Muscle of back (tissue), 3 donors: ENCODE measurements at regions not wholly inside any gene's neighbourhood (a gene's known extent, or its start where the extent isn't known, plus 50 kb on each side); places are given as distances from the start of the nearest gene placed in this dataset.
"Not testable (repeated sequence)": the region's sequence is repeated elsewhere in the genome, so short reads cannot be mapped to it uniquely, and the experiment has no call there.

Experiments used
- DNase-seq, 3 donors: peaks; one replicate each; pipeline versions ENCODE4 v3.0.0 to v3.0.0-alpha.2; 2013

- DNase-seq = no peak
These were observed 140.8 kb downstream of the HMHB1 start for GRCh38 chr5:143952809-143953208.

- no peak for DNase-seq
These were observed 141.9 kb downstream of the HMHB1 start for GRCh38 chr5:143953851-143954250.

GRCh38 chr5:143955141-143955540 lies 143.2 kb downstream of the HMHB1 start:
- DNase-seq = peak; percentile 58 to 89 (median 76)

GRCh38 chr5:143957455-143957854 lies 145.5 kb downstream of the HMHB1 start:
- DNase-seq = no peak

DNA sequence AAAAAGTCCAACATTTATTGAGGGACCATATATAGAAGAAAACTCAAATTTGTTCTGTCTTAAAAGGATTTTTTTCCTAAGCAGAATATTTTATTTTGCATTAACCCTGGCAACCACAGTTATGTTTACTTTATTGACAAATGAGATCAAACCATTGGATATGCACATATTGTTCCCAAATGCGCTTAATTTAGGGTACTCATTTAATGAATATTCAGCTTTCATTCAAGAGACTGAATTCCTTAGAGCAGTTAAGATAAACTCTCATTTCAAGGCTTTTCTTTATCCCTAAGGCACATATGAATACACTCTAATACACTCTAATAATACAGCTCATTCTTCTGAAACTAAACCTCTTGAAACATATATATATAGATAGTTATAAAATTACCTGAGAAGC lies 150.2 kb downstream of the HMHB1 start:
- no peak for DNase-seq

DNA sequence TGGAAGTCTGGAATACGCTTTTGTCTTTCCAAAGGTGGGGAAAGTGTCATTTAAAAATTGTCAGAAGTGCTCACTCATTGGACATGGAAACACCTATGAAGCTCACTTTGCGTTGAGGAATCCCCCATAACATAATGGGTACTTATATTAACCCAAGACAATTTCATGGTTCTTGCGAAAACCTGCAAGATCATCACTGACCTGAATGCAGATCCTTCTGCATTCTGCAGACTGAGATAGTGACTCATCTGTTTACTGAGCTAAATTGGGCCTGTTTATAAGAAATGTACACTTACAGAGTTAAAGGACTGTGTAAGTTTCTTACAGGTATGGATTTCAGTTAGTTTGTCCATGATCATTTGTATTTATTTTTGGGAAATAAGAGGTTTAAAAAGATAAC lies 153.0 kb downstream of the HMHB1 start:
- no peak for DNase-seq

DNA sequence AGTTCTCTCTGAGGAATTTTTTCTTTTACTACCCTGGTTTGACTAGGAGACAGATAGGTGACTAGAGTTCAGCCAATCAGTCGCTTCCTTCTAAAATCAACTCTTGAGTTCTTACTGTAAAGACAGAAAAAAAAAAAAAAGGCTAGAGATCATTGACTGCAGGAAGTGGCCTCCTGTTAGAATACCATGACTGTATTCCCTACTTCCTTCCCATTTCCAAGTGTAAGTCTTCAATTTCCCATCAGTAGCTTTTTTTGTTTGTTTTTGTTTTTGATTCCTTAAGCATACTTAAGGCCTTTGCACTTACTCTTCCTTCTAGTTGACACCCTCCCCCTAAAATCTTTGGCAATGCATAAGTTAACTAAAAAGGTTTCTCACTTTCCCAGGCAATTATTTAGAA lies 154.3 kb downstream of the HMHB1 start:
- no peak for DNase-seq

DNA sequence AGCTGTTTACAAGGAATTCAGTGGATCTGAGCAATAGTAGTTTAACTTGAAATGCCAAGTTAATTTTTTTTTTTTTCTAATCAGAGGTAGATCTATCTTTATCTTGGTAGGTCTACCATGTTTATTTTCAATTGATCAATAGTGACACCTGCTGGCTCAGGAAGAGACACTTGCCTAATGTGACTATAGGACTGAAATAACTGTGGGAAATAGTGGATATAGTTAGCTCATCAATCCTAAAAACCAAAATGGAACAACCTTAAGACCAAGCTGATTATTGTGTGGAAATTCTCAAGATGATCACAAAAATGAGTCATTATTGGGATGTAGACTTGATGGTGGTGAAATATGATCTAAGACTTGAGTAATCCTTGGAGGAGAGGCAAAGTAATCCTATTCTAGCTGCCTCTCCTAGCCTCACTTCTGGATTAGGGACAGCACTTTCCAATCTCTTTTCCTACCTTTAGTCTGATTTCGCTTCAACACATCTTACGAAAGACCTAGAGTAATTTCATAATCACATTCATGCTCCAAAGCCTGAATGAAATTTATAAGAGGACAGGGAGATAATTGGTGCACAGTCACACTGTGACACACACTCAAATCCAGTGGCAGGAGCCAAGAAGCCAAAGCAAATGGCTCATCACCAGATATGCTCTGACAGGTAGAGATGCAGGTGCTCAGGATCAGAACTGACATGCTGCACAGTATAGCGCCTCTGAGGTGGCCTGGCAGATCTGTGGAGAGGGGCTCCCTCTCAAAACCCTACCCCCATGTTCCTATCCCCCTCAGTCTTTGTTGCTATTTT lies 156.3 kb downstream of the HMHB1 start:
- DNase-seq = peak; percentile 51 to 71 (median 69)

GRCh38 chr5:143970159-143970558 lies 158.2 kb downstream of the HMHB1 start:
- no peak for DNase-seq

DNA sequence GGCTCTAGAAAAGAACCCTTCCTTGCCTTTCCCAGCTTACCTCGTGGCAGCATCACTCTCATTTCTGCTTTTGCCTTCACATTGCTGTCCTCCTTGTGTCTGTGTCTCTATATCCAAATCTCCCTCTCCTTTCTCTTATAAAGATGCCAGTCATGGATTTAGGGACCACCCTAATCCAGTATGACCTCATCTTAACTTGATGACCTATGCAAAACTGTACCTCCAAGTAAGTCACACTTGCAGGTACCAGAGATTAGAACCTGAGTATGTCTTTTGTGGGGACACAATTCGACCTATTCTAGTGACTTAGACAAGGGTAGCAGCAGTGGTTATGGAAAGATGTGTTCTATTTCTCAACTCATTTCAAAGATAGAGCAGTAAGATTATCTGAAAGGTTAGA lies 160.1 kb downstream of the HMHB1 start:
- DNase-seq = no peak

- no peak for DNase-seq
These were observed 164.1 kb downstream of the HMHB1 start for GRCh38 chr5:143976055-143976454.

DNA sequence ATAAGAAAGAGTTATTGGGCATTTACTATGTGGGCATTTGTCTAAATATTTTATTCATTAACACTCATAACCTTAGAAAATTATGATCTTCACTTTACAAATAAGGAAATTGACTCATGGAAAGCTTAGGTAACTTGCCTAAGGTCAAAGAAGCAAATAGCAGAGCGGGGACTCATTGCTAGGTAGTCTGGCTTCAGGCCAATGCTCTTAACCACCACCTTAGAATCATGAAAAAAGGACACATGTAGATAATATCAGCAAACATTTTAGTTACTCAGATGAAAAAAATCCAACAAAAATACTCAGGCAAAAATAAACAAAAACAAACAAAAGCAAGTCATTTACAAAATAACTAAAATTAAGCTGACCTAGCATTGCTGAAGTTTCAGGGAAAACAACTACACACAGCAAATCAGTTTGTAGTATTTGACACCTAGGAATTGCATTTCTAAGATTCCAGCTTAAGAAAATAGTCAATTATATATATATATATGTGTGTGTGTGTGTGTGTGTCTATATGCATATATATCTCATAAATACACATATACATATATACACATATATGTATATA lies 166.0 kb downstream of the HMHB1 start:
- DNase-seq = no peak

DNA sequence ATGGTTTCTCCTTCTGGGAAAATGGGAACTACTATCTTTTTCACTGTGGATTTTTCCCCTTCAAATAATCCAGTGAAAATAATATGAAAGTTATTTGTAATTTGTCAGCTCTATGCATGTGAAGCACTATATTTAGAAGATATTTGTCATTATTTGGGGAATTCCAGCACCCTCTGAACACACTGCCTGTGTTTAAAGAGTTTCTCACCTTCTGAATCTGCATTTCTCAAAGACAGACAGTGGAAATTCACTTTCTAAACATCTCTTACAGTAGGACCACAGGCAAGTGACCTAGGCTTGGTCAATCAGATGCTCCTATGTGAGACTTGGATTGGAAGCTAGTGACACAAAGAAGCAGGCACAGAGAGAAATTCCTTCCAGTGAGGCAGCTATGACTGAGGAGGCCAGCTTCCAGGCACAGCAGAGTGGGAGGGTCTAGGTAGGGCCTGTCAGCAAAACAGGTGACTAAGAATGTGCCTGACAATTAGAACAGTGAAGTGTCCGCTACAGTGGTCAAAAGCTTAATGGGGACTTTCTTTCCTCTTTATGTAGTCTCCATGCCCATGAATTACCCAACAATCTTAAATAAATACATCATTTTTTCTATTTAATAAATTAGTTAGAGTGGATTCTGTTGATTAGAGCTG lies 167.2 kb downstream of the HMHB1 start:
- no peak for DNase-seq

- no peak for DNase-seq
These were observed 168.5 kb downstream of the HMHB1 start for GRCh38 chr5:143980506-143980905.

DNA sequence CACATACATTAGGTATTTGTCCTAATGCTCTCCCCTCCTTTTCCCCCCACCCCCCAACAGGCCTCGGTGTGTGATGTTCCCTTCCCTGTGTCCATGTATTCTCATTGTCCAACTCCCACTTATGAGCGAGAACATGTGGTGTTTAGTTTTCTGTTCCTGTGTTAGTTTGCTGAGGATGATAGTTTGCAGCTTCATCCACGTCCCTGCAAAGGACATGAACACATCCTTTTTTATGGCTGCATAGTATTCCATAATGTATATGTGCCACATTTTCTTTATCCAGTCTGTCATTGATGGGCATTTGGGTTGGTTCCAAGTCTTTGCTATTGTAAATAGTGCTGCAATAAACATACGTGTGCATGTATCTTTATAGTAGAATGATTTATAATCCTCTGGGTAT lies 171.0 kb downstream of the HMHB1 start:
- DNase-seq = not testable (repeated sequence)

DNA sequence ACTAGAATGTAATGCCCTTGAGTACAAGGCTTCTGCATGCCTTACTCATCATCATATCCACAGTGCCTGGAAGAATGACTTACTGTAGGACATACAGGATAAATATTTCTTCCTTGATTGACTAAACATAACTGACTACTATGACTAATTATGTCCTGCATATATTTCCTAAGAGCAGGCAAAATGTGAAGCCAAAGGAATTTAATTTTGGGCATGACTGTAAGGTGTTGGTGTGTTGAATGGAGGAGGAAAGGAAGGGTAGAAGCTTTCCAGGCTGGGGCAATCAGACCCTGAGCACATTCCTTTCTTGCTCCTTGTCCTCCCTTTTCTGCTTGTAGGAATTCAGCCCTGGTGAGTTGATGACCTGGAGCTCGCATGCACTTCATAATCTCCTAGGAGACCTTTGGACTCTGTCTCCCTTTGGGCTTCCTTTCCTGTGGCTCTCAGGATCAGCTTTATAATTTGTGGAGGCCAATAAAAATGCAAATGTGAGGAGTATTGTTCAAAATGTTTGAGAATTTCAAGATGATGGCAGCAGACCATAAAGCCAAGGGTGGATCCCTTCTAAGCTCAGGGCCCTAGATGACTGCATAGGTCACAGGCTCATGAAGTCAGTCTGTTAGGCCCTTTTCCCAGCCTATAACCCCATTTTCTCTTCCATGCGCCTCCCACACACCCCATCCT lies 174.0 kb downstream of the HMHB1 start:
- DNase-seq = peak in 2 of 3 donors; percentile 44 to 87

DNA sequence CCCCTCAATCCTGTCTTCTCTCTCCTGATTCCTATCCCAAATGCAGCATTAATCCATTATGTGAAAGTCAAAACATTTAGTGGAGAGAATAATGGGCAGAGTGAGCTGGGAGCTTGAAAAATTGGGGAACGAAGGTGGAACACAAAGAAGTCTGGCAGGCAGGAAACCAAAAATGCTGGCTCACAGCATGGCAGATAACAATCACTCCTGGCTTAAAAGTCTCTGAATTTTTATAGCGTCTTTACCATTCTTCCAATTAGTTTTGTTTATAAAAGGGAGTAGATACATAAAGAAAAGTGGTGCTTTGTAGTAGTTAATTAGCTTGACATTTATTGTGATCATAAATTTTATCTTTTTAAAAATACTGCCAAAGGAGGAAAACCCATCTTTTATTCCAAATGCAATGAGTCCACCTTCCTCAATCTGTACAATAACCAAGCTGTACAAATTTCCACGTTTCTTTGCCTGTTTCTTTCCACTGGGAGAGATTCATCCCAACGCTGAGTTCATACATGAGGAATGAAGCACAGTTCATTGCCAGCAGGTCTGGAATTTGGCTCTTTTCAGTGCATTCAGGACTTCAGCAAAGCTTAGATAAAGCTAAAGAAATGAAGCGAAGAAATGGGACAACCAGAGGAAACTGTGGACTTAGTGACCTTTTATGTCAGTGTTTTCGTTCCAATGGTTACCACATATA lies 174.7 kb downstream of the HMHB1 start:
- peak; percentile 88 to 94 (median 89) for DNase-seq

- DNase-seq = no peak
These were observed 175.3 kb downstream of the HMHB1 start for GRCh38 chr5:143987264-143987663.

DNA sequence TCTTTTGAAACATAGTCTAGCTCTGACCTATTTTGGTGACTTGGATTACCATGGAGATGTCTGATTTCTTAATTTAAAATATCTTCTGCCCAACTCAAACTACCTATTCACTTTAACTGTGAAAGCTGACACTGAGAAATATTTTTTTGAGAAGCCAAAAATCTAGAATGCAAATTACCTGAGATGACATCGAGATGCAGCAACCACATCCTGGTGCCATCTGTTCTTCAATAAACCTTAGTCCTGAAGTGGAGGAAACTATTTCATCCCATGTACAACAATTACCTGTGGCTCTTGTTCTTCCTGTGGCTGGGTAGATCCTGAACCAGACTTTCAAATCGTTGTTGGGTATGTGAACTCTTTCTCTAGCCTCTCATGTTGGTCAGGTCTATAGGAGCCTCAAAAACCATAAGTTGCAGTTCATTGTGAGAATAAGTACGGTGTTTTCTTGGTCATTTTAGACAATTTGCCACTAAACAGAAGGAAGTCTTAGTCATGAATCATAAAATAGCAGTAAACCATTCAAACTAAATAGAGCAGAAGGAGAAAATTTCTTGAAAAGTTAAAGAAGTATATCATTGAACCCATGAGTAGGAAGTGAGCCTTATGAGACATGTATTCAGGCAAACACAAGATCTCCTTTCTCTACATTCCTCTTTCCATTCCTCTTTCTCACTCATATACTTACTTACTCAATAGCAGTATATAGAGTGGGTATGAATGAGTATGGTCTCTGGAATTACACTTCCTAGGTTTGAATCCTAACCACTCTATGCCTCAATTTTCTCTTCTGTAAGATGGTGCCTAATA lies 176.0 kb downstream of the HMHB1 start:
- no peak for DNase-seq

DNA sequence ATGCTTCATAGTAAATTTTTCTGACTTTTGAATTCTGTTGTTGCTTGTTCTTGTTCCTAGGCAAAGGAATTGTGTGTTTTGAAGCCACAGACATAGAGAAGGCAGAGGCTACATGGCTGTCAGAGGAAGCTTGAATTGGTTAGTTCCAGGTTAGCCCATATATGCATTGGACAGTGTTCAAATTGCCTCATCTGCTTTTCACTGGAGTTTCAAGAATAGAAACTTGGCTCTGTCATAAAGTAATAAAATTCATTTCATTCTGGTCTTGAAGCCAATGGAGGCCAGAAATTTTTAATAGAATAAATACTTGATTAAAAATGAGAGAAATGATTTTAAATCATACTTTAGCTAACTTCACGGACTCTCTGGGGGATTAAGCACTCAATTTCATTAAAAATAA lies 178.0 kb downstream of the YIPF5 start:
- DNase-seq = peak; percentile 46 to 90 (median 71)

DNA sequence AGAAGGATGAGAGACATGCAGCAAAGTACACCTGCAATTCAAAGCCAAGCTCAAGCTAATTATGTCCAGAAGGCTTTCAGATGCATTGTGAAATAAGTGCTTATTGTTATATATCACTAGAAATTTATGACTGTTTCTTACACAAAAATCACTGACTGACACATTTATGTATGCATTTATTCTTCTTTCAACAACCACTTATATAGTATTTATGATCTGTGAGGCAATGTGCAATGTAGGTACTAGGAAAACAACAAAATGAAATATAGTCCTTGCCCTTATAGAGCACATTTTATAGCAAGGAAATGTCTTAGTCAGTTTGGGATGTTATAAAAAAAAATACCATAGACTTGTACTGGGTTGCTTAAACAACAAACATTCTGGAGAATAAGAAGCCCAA lies 167.6 kb downstream of the YIPF5 start:
- DNase-seq = no peak
